KOPT-K1 (cell line): ENCODE measurements at regions not wholly inside any gene's neighbourhood (a gene's known extent, or its start where the extent isn't known, plus 50 kb on each side); places are given as distances from the start of the nearest gene placed in this dataset.

Experiments
- H3K27ac ChIP-seq: fragments of 200-600 bp; sonication (generic); 2 replicates; pipeline ENCODE4 v1.5.1; 2016; ENCODE audit warnings: antibody characterized with exemption, mild to moderate bottlenecking, low read depth, low read length; ENCODE audit not compliant: poor library complexity, severe bottlenecking
- H3K36me3 ChIP-seq: fragments of 200-600 bp; sonication (generic); 2 replicates; pipeline ENCODE4 v1.5.1; 2017; ENCODE audit warnings: antibody characterized with exemption, mild to moderate bottlenecking, low read length, moderate library complexity; ENCODE audit not compliant: insufficient read depth
- H3K9me3 ChIP-seq: fragments of 200-600 bp; sonication (generic); 2 replicates; pipeline ENCODE4 v1.5.1; 2017; ENCODE audit warnings: antibody characterized with exemption, low read length, mild to moderate bottlenecking; ENCODE audit not compliant: insufficient read depth, poor library complexity, severe bottlenecking

DNA sequence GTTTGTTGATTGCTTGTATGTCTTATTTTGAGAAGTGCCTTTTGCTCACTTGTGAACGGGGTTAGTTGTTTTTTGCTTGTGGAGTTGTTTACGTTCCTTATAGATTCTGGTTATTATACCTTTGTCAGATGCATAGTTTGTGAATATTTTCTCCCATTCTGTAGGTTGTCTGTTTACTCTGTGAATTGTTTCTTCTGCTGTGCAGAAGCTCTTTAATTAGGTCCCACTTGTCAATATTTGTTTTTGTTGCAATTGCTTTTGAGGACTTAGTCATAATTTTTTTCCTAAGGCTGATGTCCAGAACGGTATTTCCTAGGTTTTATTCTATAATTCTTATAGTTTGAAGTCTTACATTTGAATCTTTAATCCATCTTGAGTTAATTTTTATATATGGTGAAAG, 285.3 kb upstream of the GADL1 start:
- H3K9me3 ChIP-seq = peaks cover 24% of the 10 kb centered on the region
- no peaks in the 10 kb centered on the region for H3K36me3 ChIP-seq
- H3K27ac ChIP-seq = no peak overlapping the region

DNA sequence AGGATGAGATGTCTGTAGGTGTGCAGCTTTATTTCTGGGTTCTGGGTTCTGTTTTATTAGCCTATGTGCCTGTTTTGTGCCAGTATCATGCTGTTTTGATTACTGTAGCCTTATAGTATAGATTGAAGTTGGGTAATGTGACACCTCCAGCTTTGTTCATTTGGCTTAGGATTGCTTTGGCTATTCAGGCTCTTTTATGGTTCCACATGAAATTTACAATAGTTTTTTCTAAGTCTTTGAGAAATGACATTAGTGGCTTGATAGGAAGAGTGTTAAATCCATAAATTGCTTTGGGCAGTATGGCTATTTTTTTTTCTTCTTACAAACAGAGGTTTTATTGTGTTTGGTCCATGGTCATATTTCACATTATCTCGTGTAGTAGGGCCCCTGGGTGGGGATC, 285.8 kb upstream of the GADL1 start:
- Histone ChIP-seq H3K27ac (no peak overlapping the region), H3K9me3 (peaks cover 24% of the 10 kb centered on the region), H3K36me3 (no peaks in the 10 kb centered on the region)

DNA sequence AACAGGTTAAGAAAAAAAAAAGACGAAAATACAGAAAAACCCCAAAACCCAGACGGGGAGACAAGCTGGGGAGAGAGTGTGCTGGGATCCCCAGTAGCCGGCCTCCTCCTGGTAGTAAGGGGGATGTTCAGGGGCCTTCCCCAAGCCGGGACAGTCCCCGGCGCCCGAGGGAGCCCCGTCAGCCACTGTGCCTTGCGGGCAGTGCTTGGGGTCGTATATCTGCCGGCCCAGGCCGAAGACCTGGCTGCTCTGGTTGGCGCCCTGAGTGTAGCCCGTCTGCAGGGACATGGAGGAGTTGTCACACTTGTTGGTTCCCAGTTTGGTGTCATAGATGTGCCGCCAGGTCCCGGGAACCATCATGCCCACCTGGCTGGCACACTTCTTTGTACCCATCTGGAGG, 287.2 kb upstream of the GADL1 start:
- Histone ChIP-seq H3K27ac (no peak overlapping the region), H3K9me3 (peaks cover 20% of the 10 kb centered on the region), H3K36me3 (no peaks in the 10 kb centered on the region)

DNA sequence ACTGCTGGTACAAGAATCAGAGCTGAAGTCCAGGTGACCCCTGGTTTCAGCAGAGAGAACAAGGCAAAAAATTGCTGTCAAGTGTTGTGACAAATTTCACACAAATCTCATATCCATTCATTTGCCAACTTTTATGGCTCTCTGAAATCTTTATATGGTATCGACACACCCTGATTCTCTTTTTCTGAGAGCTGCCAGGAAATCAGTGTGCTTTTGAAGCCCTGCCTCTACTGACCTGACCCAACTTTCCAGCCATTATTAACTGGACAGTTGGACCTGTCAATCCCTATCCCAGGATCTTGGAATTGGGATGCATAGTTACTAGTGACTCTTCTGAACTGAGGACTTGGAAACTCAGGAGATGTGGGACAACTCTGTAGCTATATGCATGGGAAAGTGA, 288.2 kb upstream of the GADL1 start:
- no peaks in the 10 kb centered on the region for H3K36me3 ChIP-seq
- no peak overlapping the region for H3K27ac ChIP-seq

DNA sequence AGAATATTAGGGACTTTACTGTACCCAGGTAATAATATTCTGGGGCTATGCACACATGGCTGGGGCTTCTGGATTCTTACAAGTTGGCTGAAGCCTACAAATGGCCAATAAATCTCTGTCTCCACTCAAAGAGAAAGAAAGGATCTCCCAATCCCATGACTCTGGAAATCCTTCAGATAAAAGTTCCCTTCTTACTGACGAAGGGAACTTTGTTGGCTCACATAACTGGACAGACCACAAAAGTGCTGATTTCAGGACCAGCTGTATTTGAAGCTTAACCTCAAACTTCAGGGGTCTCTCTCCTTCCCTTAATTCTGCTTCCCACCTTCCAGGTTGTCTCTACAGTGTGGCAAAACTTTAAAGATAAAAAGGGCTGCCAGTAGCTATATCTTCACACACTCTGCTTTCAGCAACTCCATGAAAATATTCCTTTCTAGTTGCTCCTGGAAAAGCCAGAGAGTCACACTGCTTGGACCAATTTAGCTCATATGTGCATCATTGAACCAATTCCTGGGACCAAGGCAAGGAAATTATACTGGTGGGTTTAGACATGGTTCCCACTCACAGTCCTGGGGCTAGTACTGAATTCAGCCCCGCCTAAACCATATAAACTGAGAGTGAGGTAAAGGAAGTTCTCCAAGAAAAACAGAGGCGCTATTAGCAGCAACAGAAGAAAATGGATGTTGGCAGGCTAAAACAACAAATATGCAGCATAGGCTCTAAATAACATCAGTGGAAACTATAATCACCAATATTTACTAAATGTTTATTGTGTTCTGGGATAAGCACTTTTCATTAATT, 290.0 kb upstream of the GADL1 start:
- Histone ChIP-seq H3K36me3 (no peaks in the 10 kb centered on the region), H3K9me3 (peaks cover 20% of the 10 kb centered on the region), H3K27ac (no peak overlapping the region)

More for the DNA sequence above, 288.2 kb upstream of the GADL1 start:
- H3K9me3 ChIP-seq = peaks cover 20% of the 10 kb centered on the region

DNA sequence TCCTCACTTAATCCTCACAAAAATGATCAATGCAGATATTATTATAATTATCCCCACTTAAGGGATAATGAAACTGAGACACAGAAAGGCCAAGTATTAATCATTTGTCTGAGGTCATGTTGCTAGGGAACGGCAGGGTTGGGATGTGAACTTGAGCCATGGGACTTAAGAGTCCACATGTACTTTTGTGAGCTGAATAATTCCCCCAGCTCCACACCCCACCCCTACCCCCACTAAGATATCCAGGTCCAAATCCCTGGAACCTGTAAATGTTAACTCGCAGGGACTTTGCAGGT, 290.5 kb upstream of the GADL1 start:
- Histone ChIP-seq H3K36me3 (no peaks in the 10 kb centered on the region), H3K27ac (no peak overlapping the region), H3K9me3 (peaks cover 20% of the 10 kb centered on the region)

DNA sequence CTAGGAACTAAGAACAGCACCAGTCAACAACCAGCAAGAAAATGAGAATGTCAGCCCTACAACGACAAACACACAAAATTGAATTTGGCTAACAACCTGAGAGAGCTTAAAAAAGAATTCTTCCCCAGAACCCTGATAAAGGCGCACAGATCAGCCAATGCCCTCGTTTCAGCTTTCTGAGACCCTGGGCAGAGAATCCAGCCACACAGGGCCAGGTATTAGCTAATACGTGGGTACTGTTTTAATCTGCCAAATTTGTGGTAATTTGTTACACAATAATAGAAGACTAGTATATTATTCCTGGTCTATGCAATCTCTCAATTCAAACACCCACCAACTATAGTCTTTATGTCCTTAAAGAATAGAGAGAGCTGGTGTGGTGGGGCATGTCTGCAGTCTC, 291.6 kb upstream of the GADL1 start:
- Histone ChIP-seq H3K27ac (no peak overlapping the region), H3K9me3 (peaks cover 14% of the 10 kb centered on the region), H3K36me3 (no peaks in the 10 kb centered on the region)

DNA sequence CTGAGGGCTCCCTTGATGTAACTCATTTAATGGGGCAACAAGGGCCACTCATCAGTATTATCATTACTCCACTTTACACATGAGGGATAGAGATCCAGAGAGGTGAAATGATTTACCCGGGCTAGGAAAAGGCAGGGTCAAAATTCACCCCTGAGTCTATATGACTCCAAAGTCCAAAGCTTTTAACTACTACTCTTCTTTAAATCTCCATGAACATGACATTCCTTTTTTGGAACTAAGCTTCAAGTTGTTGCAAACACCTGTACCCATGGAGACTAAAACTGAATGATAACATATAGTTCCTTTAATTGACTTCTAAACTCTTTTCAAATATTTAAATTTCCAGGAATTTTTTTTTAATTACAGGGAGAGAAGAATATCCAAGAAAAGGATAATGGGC, 292.9 kb upstream of the GADL1 start:
- H3K36me3 ChIP-seq = no peaks in the 10 kb centered on the region
- H3K27ac ChIP-seq = no peak overlapping the region
- H3K9me3 ChIP-seq = peaks cover under 1% of the 10 kb centered on the region

DNA sequence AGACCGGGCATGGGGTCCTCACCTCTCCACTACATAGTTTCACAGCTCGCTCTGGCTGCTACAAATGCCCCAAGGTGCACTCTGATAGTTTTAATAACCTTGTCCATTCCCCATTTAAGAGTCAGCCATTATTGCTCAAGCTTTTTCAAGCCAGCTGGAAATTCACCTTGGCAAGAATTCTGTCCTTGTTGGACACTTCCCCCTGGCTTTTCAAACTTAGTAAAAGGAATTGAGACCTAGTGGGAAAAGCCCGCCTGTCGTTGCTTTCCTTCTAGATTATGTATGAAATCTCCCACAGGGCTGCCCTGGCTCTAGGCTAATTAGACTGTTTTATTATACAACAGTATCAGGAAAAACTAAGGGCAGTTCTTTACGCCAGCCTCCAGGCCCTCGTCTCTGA, 293.7 kb upstream of the GADL1 start:
- Histone ChIP-seq H3K36me3 (no peaks in the 10 kb centered on the region), H3K9me3 (no peaks in the 10 kb centered on the region), H3K27ac (no peak overlapping the region)

DNA sequence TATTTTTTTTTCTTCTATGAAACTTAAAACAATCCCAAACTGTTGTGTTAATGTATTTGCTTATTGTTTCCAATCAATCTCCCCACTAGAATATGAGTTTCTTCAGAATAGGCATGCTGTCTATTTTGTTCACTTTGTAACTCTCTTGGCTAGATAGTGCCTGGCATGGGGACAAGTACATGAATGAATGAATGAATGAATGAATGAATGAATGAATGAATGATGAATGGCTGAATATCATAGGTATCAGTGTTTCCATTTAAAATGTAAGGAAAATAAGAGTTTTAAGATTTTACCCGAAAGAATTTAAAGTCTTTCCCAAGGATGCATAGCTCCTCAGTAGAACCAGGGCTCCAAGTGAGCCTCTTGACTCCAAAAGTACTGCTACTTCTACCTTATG, 294.9 kb upstream of the GADL1 start:
- Histone ChIP-seq H3K9me3 (no peaks in the 10 kb centered on the region), H3K36me3 (no peaks in the 10 kb centered on the region), H3K27ac (no peak overlapping the region)

DNA sequence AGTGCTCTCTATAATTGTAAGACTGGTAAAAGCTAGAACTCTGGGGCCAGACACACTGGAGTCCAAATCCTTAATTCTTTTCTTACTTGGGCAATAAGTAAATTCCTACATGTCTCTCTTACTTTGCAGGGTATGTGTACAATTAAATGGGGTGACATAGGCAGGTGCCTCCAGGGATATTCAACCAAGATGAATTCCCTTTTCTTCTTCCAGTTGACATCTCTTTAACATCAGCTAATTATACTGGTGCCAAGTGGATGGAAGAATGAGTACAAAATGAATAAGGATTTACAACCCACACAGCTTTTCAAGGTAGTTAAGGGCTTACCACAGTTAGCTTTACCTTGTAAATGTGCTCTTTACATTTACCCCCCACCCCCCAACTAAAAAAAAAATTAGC, 295.5 kb upstream of the GADL1 start:
- no peaks in the 10 kb centered on the region for H3K36me3 ChIP-seq
- H3K27ac ChIP-seq = no peak overlapping the region
- H3K9me3 ChIP-seq = no peaks in the 10 kb centered on the region

DNA sequence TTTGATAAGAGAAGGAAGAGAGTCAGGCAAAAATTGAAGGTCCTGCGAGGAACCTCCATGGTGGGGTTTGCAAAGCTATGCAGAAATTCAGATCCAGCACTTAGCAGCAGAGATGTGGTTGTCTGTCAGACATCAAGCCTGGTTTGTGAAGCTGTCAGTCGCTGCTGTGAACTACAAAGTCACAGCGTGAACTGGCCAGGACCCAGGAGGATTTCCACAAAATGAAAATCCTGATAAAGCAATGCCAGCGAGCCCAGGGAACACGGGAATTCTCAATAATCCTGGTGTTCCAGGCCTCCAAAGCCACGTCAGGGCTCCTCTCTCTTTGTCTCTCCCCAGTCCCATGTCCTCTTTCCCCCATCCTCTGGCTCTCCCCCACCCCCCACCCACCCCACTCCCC, 296.9 kb upstream of the GADL1 start:
- no peak overlapping the region for H3K27ac ChIP-seq
- H3K9me3 ChIP-seq = no peaks in the 10 kb centered on the region
- H3K36me3 ChIP-seq = no peaks in the 10 kb centered on the region

DNA sequence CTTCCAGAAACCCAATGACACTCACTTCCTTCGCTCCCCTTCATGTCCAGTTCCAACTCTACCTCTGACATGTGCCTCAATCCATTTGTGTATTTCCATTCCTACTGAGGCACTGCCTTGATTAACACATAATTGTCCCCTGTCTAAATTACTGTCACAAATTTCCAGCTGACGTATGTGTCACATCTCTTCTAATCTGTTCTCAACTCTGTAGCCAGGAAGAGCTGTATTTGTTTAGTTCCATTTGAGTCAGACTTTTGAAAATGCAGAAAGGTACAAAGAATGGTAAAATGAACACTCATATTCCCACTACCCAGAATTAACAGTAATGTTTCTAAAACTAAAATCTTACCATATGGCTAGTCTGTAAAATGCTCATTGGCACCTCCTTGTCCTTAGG, 299.0 kb upstream of the GADL1 start:
- no peaks in the 10 kb centered on the region for H3K36me3 ChIP-seq
- H3K27ac ChIP-seq = no peak overlapping the region
- no peaks in the 10 kb centered on the region for H3K9me3 ChIP-seq

DNA sequence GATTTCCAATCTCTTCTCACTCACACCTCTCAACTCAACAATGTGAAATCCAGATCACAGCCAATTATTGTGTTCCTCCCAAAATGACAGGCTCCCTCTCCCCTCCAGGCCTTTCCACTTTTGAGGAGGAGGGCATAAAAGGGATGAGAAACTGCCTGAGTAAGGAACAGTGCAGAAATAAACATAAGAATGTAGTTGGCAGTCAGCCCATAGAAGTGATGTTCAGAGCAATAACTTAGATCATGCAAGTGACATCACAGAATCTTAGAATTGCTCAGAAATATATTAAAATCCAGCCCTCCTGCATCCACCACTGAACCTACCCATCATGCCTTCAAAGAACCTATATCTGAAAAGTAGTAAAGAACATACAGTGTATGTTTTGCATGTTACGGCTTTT, 299.4 kb upstream of the GADL1 start:
- Histone ChIP-seq H3K9me3 (no peaks in the 10 kb centered on the region), H3K36me3 (no peaks in the 10 kb centered on the region), H3K27ac (no peak overlapping the region)

DNA sequence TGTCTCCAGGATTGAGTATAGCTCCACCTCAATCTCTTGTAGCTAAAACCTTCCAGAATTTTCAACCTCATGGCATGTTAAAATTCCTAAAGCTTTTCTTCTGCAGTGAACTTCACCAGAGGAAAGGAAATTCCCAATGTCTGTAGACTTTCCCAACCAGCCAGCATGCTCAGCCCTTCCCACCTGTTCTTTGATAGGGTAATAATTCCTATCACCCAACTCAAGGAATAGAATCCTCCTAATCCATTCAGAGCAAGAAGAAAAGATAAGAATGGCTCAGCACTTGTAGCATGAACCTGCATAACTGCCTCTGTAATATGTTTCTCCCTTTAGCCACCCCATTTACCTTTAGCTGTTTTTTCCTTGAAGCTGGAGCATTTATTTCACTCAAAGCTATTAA, 301.8 kb upstream of the GADL1 start:
- Histone ChIP-seq H3K9me3 (peaks cover 13% of the 10 kb centered on the region), H3K36me3 (no peaks in the 10 kb centered on the region), H3K27ac (no peak overlapping the region)

DNA sequence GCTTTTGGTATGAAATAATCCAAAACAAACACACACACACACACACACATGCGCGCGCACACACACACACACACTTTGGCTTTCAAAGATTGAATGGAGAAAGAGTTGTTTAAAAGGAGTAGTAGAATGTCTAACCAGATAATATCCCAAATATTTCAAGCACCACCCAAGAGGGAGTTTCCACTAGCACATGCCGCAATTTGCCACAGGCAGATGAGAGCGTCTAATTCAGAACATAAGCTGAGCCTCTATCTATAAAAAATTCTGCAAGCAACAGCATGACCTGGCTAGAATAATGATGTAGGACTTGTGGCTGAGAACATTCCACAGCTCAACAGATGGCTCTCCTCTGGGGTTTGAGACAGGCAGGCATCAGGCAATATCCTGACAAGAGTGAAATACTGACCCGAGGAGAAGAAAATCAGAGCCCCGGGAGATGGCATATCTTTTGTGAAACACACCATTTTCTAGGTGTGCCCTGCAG, 302.5 kb upstream of the GADL1 start:
- Histone ChIP-seq H3K36me3 (no peaks in the 10 kb centered on the region), H3K9me3 (peaks cover 18% of the 10 kb centered on the region), H3K27ac (no peak overlapping the region)
